Upper lobe of left lung (tissue), 6 donors: ENCODE measurements at regions not wholly inside any gene's neighbourhood (a gene's known extent, or its start where the extent isn't known, plus 50 kb on each side); places are given as distances from the start of the nearest gene placed in this dataset.
A peak's percentile ranks its signal among the peaks of the same experiment; 100 is the strongest.

Experiments used
- ATAC-seq, 2 donors: fragments of 200-7000 bp; cut with Tn5 transposase; one replicate each; pipeline ENCODE4 v1.9.1; 2022; ENCODE audit warnings: mild to moderate bottlenecking in 2 of 2, moderate library complexity in 2 of 2; ENCODE audit not compliant: low FRiP score in 2 of 2
- DNase-seq, 2 donors: peaks; one replicate each; pipeline ENCODE4 v3.0.0-alpha.2; 2019 to 2020
- H3K27ac ChIP-seq, 4 donors: fragments of 200-600 bp; sonication (generic); one replicate each; pipeline ENCODE4 v1.5.1; 2016 to 2019
- H3K27me3 ChIP-seq, 4 donors: fragments of 200-600 bp; sonication (generic); one replicate each; pipeline ENCODE4 v1.5.1; 2017 to 2019
- H3K36me3 ChIP-seq, 4 donors: fragments of 200-600 bp; sonication (generic); one replicate each; pipeline ENCODE4 v1.5.1; 2016 to 2019
- H3K4me1 ChIP-seq, 4 donors: fragments of 200-600 bp; sonication (generic); one replicate each; pipeline ENCODE4 v1.5.1; 2018 to 2019
- H3K4me3 ChIP-seq, 4 donors: fragments of 200-600 bp; sonication (generic); one replicate each; pipeline ENCODE4 v1.5.1; 2017 to 2019; ENCODE audit warnings: mild to moderate bottlenecking in 2 of 4, moderate library complexity in 1 of 4
- H3K9me3 ChIP-seq, 4 donors: fragments of 200-600 bp; sonication (generic); one replicate each; pipeline ENCODE4 v1.5.1; 2018 to 2019
- CTCF ChIP-seq, 6 experiments: fragments of 450-650 bp in 4 of 6; fragments of 200-600 bp in 2 of 6; sonication (generic) in 2 of 6; IDR thresholded peaks; one replicate each; pipeline ENCODE4 v1.5.1; 2016 to 2019; ENCODE audit warnings: antibody characterized with exemption in 6 of 6
- EP300 ChIP-seq, 4 donors: sonication (generic); formaldehyde crosslinking; IDR thresholded peaks; one replicate each; pipeline ENCODE4 v1.5.1; 2017; ENCODE audit warnings: antibody characterized with exemption in 4 of 4, control low read depth in 2 of 4
- POLR2A ChIP-seq, 4 donors: fragments of 450-650 bp; IDR thresholded peaks; one replicate each; pipeline ENCODE4 v1.5.1; 2016 to 2017; ENCODE audit warnings: antibody characterized with exemption in 4 of 4, mild to moderate bottlenecking in 2 of 4
- POLR2AphosphoS5 ChIP-seq, 2 donors: sonication (generic); formaldehyde crosslinking; IDR thresholded peaks; one replicate each; pipeline ENCODE4 v1.5.1; 2017; ENCODE audit warnings: antibody characterized with exemption in 2 of 2
- WGBS, 2 donors: methylation state at CpG; one replicate each; pipeline ENCODE4 v1.1.5; 2017 to 2018; 5-methylcytosine and 5-hydroxymethylcytosine counted together
- donor health status: DM: no; HTN: no; CAD: no; lungs with moderate emphysema.
- donor health status: DM: no; HTN: yes; CAD: no; lungs with severe emphysema.

GRCh38 chr22:17318817-17319216, 50.4 kb upstream of the CECR2 start:
- H3K36me3 ChIP-seq: no peaks in the 10 kb centered on the region
- peaks cover 0 to 3% (median 0%) of the 10 kb centered on the region in 4 donors for H3K4me1 ChIP-seq
- no peaks in the 10 kb centered on the region for H3K9me3 ChIP-seq
- H3K27me3 ChIP-seq: no peaks in the 10 kb centered on the region
- peak in 1 of 2 donors; percentile 69 for DNase-seq
- peak in 1 of 2 donors; percentile 63 for ATAC-seq
- no peak overlapping the region for H3K27ac ChIP-seq
- H3K4me3 ChIP-seq: no peak overlapping the region
- 58 to 71% methylated on average over 3 of the region's 3 CpGs for WGBS, 2 donors
- peak in 1 of 2 donors; percentile 25 for TF ChIP-seq POLR2AphosphoS5 (IDR thresholded peaks at IDR 0.05)
- no peak for TF ChIP-seq CTCF (IDR thresholded peaks at IDR 0.05)

DNA sequence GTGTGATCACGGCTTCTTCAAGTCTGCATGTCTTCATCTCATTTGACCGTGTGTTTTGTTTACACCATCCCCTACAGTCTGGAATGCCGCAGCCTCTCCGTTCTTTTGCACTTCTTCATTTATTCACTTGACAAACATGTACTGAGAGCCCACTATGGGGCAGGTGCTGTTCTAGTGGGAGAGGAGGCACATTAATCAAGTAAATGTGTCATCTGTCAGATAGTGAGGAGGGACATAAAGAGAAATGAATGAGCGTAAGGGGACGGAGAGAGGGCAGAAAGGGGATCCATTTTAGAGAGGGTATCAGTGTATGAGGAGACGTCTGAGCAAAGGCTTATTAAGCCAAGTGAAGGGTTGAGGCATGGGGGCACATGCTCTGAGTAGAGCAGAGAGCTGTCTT, 54.0 kb upstream of the CECR2 start:
- Histone ChIP-seq H3K36me3 (no peaks in the 10 kb centered on the region), H3K4me3 (no peak overlapping the region), H3K27ac (no peak overlapping the region), H3K4me1 (peaks cover 0 to 3% (median 0%) of the 10 kb centered on the region in 4 donors), H3K27me3 (no peaks in the 10 kb centered on the region), H3K9me3 (no peaks in the 10 kb centered on the region)
- ATAC-seq (no peak), DNase-seq (no peak)
- TF ChIP-seq POLR2A (IDR thresholded peaks at IDR 0.05) (no peak), POLR2AphosphoS5 (IDR thresholded peaks at IDR 0.05) (no peak), CTCF (IDR thresholded peaks at IDR 0.05) (no peak), EP300 (IDR thresholded peaks at IDR 0.05) (no peak)
- WGBS, 2 donors: 83% methylated on average over 7 of the region's 7 CpGs

- no peak overlapping the region for H3K4me3 ChIP-seq
- H3K27ac ChIP-seq: no peak overlapping the region
- DNase-seq: no peak
- H3K36me3 ChIP-seq: no peaks in the 10 kb centered on the region
- peaks cover 0 to 3% (median 0%) of the 10 kb centered on the region in 4 donors for H3K4me1 ChIP-seq
- H3K27me3 ChIP-seq: no peaks in the 10 kb centered on the region
- WGBS, 2 donors: 86 to 91% methylated on average over 9 of the region's 9 CpGs
- H3K9me3 ChIP-seq: no peaks in the 10 kb centered on the region
- TF ChIP-seq CTCF (IDR thresholded peaks at IDR 0.05) (no peak), POLR2A (IDR thresholded peaks at IDR 0.05) (no peak), POLR2AphosphoS5 (IDR thresholded peaks at IDR 0.05) (no peak)
- ATAC-seq: no peak
Measured at GRCh38 chr22:17314487-17314886, 54.8 kb upstream of the CECR2 start.

- peaks cover 0 to 2% (median 0%) of the 10 kb centered on the region in 4 donors for H3K4me1 ChIP-seq
- H3K27ac ChIP-seq: no peak overlapping the region
- no peaks in the 10 kb centered on the region for H3K27me3 ChIP-seq
- no peak for ATAC-seq
- WGBS, 2 donors: 87 to 88% methylated on average over 14 of the region's 14 CpGs
- DNase-seq: no peak
- H3K9me3 ChIP-seq: no peaks in the 10 kb centered on the region
- TF ChIP-seq CTCF (IDR thresholded peaks at IDR 0.05) (no peak), POLR2AphosphoS5 (IDR thresholded peaks at IDR 0.05) (no peak), EP300 (IDR thresholded peaks at IDR 0.05) (no peak), POLR2A (IDR thresholded peaks at IDR 0.05) (no peak)
- no peak overlapping the region for H3K4me3 ChIP-seq
- no peaks in the 10 kb centered on the region for H3K36me3 ChIP-seq
Measured at GRCh38 chr22:17313626-17314025, 55.6 kb upstream of the CECR2 start.

GRCh38 chr22:17307566-17307965, 61.7 kb upstream of the CECR2 start:
- DNase-seq (no peak), ATAC-seq (no peak)
- TF ChIP-seq CTCF (IDR thresholded peaks at IDR 0.05) (no peak), EP300 (IDR thresholded peaks at IDR 0.05) (no peak), POLR2AphosphoS5 (IDR thresholded peaks at IDR 0.05) (no peak), POLR2A (IDR thresholded peaks at IDR 0.05) (no peak)
- Histone ChIP-seq H3K9me3 (no peaks in the 10 kb centered on the region), H3K27ac (no peak overlapping the region), H3K36me3 (no peaks in the 10 kb centered on the region), H3K27me3 (no peaks in the 10 kb centered on the region), H3K4me3 (no peak overlapping the region), H3K4me1 (no peaks in the 10 kb centered on the region)
- 83 to 84% methylated on average over 9 of the region's 9 CpGs for WGBS, 2 donors
